ENCODE measurements at regions not wholly inside any gene's neighbourhood (a gene's known extent, or its start where the extent isn't known, plus 50 kb on each side); places are given as distances from the start of the nearest gene placed in this dataset.

DNA sequence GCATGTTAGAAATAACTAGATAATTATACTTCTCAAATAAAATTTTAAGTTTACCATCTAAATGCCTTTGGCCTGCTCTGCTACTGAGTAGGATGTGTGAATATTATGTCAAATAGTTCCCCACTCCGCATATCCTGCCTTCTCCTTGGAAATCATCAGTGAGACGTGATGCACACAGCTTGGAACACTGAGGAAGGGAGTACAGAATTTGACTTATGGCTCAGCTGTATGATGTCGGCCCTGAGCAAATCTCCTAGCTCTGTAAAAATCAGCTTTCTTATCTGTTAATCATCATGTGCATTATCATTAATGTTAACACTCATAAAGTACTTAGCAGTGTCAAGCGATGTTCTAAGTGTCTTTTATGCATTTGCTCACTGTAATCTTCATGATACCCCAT is 241.0 kb upstream of the ANKRD50 start:
- TF ChIP-seq, protein P1, sequence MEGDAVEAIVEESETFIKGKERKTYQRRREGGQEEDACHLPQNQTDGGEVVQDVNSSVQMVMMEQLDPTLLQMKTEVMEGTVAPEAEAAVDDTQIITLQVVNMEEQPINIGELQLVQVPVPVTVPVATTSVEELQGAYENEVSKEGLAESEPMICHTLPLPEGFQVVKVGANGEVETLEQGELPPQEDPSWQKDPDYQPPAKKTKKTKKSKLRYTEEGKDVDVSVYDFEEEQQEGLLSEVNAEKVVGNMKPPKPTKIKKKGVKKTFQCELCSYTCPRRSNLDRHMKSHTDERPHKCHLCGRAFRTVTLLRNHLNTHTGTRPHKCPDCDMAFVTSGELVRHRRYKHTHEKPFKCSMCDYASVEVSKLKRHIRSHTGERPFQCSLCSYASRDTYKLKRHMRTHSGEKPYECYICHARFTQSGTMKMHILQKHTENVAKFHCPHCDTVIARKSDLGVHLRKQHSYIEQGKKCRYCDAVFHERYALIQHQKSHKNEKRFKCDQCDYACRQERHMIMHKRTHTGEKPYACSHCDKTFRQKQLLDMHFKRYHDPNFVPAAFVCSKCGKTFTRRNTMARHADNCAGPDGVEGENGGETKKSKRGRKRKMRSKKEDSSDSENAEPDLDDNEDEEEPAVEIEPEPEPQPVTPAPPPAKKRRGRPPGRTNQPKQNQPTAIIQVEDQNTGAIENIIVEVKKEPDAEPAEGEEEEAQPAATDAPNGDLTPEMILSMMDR (IDR thresholded peaks at IDR 0.05; ENCODE audit: insufficient read depth, low read length, missing control alignments), result no peak
- no peak overlapping the region for H3K4me3 ChIP-seq (ENCODE audit: low read depth, low read length)
- ChIA-PET POLR2A (no interaction called here), CTCF (no interaction called here)
- DNase-seq (ENCODE audit: low read depth, low spot score), result no peak

DNA sequence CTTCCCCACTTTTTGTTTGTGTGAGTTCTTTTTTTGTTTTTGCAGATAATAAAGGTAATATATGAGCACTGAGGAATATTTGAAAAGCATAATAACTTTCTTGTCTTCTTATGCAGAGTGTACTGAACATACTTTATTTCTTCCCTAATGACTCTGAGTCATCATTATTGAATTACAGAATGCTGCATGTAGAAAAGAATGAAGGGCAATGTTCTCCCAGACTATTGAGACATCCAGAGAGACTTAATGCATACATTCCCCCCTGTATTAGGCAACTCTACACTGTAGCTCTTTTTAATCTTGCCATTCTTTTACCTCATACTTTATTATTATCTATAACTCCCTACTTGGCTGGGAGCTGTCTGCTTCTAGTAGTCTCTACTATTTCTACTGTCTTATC is 240.5 kb upstream of the ANKRD50 start:
- CTCF ChIA-PET, result no interaction called here
- H3K4me3 ChIP-seq (ENCODE audit: low read depth, low read length), result no peak overlapping the region
- DNase-seq (ENCODE audit: low read depth, low spot score), result peak; percentile 88
- POLR2A ChIA-PET, result no interaction called here
- TF ChIP-seq, protein P1 (IDR thresholded peaks at IDR 0.05; ENCODE audit: insufficient read depth, low read length, missing control alignments), result no peak

- TF ChIP-seq, protein P1 (IDR thresholded peaks at IDR 0.05; ENCODE audit: insufficient read depth, low read length, missing control alignments), result no peak
- no peak overlapping the region for H3K4me3 ChIP-seq (ENCODE audit: low read depth, low read length)
- DNase-seq (ENCODE audit: low read depth, low spot score), result no peak
- POLR2A ChIA-PET, result no interaction called here
- CTCF ChIA-PET, result no interaction called here
Measured at GRCh38 chr4:124952601-124953000, 240.1 kb upstream of the ANKRD50 start.

- no peak overlapping the region for H3K4me3 ChIP-seq (ENCODE audit: low read depth, low read length)
- TF ChIP-seq, protein P1 (IDR thresholded peaks at IDR 0.05; ENCODE audit: insufficient read depth, low read length, missing control alignments), result no peak
- POLR2A ChIA-PET, result no interaction called here
- no peak for DNase-seq (ENCODE audit: low read depth, low spot score)
- CTCF ChIA-PET, result interaction anchor here (1.4 kb wide), 1 partner anchor 10 kb away, joined by 3 read pairs; no protein-coding TSS in a partner anchor
Measured at GRCh38 chr4:124948976-124949597, 236.6 kb upstream of the ANKRD50 start.

- CTCF ChIA-PET, result no interaction called here
Measured at GRCh38 chr4:124947622-124948265, 235.2 kb upstream of the ANKRD50 start.

DNA sequence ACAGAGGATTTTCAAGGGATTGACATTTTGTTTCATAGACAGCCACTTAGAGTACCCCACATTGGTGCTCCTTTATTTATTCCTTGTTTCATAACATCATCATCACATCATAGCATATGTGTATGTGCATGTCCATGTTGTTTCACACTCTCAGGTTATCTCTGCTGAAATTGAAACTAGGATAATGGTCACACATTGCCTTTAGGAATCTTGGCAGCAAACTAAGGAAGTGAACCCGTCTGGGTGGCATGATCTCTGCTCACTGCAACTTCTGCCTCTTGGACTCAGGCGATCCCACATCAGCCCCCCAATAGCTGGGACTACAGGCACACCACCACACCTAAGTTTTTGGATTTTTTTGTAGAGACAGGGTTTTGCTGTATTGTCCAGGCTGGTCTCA is 234.2 kb upstream of the ANKRD50 start:
- POLR2A ChIA-PET, result interaction anchor here (0.7 kb wide), 1 partner anchor 155 kb away, joined by 3 read pairs; no protein-coding TSS in a partner anchor
- DNase-seq (ENCODE audit: low read depth, low spot score), result no peak
- H3K4me3 ChIP-seq (ENCODE audit: low read depth, low read length), result no peak overlapping the region
- TF ChIP-seq, protein P1 (IDR thresholded peaks at IDR 0.05; ENCODE audit: insufficient read depth, low read length, missing control alignments), result no peak
- CTCF ChIA-PET, result no interaction called here

More at GRCh38 chr4:124947622-124948265, 235.2 kb upstream of the ANKRD50 start:
- H3K4me3 ChIP-seq (ENCODE audit: low read depth, low read length), result no peak overlapping the region
- TF ChIP-seq, protein P1 (IDR thresholded peaks at IDR 0.05; ENCODE audit: insufficient read depth, low read length, missing control alignments), result no peak
- POLR2A ChIA-PET, result no interaction called here
- no peak for DNase-seq (ENCODE audit: low read depth, low spot score)
